WI38 (cell line): ENCODE measurements at regions not wholly inside any gene's neighbourhood (a gene's known extent, or its start where the extent isn't known, plus 50 kb on each side); places are given as distances from the start of the nearest gene placed in this dataset.

Experiments used
- H3K4me3 ChIP-seq: 2 replicates; pipeline ENCODE4 v1.5.1; 2011; ENCODE audit warnings: low read depth, mild to moderate bottlenecking, control low read depth, low read length
- CTCF ChIP-seq: IDR thresholded peaks from 2 replicates; pipeline ENCODE4 v1.5.1; 2012; ENCODE audit warnings: low read depth, mild to moderate bottlenecking, control low read depth, low read length

GRCh38 chr1:88455621-88456256 lies 228.3 kb upstream of the PKN2 start:
- no peak for TF ChIP-seq CTCF
- no peak overlapping the region for H3K4me3 ChIP-seq

GRCh38 chr1:88457197-88457596 lies 226.9 kb upstream of the PKN2 start:
- no peak overlapping the region for H3K4me3 ChIP-seq
- TF ChIP-seq CTCF = no peak

GRCh38 chr1:88461007-88461406 lies 223.1 kb upstream of the PKN2 start:
- no peak for TF ChIP-seq CTCF
- H3K4me3 ChIP-seq = no peak overlapping the region

- no peak for TF ChIP-seq CTCF
- peak overlapping the region; percentile 50 for H3K4me3 ChIP-seq
These were observed 222.0 kb upstream of the PKN2 start for GRCh38 chr1:88462096-88462487.

- TF ChIP-seq CTCF = no peak
- H3K4me3 ChIP-seq = peak overlapping the region; percentile 50
These were observed 221.4 kb upstream of the PKN2 start for GRCh38 chr1:88462488-88463261.

- no peak overlapping the region for H3K4me3 ChIP-seq
- no peak for TF ChIP-seq CTCF
These were observed 220.6 kb upstream of the PKN2 start for GRCh38 chr1:88463401-88463985.

GRCh38 chr1:88466011-88466410 lies 218.1 kb upstream of the PKN2 start:
- no peak overlapping the region for H3K4me3 ChIP-seq
- no peak for TF ChIP-seq CTCF
